HG02970 (cell line): ENCODE measurements at regions not wholly inside any gene's neighbourhood (a gene's known extent, or its start where the extent isn't known, plus 50 kb on each side); places are given as distances from the start of the nearest gene placed in this dataset.

Experiments used
- ATAC-seq: cut with Tn5 transposase; IDR thresholded peaks from one replicate; pipeline ENCODE4 v1.9.1; 2021; ENCODE audit warnings: mild to moderate bottlenecking, moderate library complexity, moderate number of reproducible peaks; ENCODE audit not compliant: unreplicated experiment, low FRiP score

DNA sequence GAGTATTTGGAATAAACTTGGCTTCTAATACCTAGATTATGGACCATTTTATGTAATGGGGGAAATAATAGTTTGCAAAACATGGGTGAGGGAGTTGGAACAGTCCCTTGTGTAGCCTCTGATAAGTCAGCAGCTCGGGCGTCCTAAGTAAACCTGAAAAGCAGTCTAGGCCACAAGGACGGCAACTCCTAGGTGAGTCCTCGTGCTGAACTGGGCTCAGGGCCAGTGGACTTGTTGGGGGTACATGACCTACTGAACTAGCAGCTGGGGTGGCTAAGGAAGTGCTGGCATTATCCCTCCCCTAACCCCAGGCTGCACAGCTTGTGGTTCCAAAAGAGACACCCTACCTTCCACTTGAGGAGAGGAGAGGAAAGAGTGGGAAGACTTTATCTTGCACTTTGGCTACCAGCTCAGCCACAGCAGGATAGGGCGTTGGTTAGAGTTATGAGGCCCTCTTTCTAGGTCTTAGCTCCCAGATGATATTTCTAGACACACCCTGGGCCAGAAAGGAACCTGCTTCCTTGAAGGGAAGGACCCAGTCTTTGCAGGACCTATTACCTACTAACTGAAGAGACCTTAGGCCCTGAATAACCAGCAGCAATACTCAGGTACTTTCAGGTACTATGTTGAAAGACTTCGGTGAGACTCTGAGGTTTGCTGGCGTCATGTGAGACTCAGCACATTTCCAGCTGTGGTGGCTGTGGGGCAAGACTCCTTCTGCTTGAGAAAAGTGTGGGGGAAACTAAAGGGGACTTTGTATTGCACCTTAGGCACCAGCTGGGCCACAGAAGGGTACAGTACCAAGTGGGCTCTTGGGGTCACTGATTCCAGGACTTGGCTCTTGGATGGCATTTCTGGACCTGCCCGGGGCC lies 71.0 kb downstream of the AQP4 start:
- no peak for ATAC-seq

DNA sequence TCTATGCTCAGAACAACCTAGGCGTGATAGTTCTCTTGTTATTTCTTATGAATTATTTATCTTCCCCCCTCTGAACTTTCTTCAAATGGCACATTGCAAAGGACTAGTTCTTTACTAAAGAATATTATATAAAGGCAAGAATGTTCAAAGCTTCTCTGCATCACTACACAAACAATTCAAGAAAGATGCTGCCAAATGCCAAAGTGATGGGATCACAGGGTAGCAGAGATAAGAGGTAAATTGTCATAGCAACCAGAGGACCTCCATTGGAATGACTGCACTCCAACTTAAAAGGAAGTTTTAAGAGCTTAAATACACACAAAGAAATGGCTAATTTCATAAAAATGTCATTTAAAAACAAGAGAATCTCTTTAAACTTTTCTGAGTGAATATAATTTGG lies 72.8 kb downstream of the AQP4 start:
- ATAC-seq: no peak

DNA sequence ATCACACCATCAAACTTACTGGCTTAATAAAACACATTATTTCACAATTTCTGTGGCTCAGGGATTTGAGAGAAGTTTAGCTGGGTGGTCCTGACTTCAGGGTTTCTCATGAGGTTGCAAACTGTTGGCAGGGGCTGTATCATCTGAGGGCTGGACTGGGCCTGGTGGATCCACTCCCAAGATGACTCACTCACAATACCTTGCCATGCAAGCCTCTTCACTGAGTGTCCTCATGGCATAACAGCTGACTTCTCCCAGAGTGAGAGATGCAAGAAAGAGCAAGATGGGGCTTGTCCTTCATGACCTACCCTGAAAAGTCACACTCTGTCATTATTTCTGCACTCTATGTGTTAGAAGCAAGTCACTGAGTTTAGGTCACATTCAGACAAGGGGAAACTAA lies 73.8 kb downstream of the AQP4 start:
- no peak for ATAC-seq

DNA sequence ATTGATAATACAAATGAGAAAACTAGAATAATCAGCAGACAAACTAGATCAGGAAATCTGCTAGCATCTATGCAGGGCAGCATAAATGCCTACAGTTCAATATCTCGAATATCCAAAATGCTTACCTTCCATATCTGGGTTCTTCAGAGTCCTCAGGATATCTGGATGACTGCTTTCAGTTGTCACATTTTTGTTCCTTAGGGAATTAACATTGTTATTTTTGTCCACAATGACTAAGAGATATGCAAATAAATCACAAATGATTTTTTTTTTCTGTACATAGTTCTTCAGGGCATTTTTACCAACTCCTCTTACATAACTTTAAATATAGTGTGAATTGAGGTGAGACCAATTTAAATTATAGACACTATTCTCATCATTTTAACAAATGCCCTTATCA lies 80.9 kb downstream of the AQP4 start:
- ATAC-seq: no peak

DNA sequence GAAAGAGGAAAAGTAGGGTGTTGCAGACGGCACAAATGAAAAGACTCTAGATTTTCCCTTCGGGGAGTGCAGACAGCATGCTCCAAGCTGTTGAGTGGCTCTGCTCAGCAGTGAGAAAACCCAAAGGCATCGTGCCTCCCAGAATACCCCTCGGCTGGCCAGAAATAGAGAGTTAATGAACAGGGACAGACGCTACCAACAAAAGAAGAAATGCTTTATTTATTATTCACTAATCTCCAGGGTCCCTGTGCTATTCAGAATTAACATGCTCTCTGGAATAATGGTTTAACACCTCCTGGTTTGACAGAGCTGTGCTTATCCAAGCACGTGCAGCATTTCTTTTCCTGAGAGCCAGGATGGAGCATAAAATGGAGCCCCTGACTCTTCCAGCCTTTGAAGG lies 82.3 kb downstream of the AQP4 start:
- ATAC-seq: no peak

DNA sequence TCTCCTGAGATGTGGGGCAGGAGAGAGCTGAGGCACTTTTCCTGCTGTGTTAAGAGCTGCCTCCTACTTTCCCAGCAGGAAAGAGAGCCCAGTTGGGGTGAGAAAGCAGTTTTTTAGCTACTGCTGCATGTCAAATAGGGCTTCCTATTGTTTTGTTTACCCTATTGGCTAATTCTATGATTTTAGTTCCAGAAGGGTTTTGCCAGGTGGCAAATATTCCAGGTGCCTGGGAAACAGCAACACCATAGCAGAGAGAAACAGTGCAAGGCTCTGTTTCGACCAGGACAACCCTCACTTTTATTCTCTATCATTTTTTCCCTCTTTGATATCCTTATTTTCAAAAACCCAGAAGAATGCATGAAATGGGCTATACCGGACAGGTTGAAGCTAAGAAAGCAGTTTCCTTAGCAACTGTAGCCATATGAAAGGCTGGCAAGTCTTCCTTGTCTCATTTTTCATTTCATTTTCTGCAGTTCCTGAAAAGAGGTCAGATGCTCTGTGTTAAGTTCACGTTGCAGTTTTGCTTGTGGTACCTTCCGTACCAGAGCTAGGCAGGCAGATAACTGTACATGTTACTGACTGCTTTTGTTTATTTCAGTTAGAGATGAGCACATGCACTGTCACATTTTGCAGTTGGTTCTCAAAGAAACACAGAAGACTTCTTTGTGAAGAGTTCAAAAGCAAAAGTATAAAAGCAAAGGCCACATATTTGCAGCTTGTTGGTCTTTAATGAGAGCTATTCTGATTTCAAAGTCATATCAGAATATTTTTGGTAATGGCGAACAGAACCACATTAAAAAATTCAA lies 84.8 kb downstream of the AQP4 start:
- no peak for ATAC-seq

DNA sequence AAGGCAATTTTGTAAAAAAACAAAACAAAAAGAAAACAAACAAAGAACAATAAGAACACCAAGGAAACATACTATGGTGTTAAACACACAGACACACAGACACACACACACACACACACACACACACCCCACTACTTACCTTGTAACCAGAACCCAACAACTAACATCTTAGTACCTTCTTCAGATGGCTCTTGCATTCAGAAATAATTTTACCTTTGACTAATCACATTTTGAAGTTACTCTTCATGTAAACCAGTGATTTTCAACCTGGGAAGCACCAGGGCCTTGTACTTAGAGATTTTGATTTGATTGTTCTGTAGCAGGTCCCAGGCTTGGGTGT lies 87.5 kb downstream of the AQP4 start:
- ATAC-seq: no peak

DNA sequence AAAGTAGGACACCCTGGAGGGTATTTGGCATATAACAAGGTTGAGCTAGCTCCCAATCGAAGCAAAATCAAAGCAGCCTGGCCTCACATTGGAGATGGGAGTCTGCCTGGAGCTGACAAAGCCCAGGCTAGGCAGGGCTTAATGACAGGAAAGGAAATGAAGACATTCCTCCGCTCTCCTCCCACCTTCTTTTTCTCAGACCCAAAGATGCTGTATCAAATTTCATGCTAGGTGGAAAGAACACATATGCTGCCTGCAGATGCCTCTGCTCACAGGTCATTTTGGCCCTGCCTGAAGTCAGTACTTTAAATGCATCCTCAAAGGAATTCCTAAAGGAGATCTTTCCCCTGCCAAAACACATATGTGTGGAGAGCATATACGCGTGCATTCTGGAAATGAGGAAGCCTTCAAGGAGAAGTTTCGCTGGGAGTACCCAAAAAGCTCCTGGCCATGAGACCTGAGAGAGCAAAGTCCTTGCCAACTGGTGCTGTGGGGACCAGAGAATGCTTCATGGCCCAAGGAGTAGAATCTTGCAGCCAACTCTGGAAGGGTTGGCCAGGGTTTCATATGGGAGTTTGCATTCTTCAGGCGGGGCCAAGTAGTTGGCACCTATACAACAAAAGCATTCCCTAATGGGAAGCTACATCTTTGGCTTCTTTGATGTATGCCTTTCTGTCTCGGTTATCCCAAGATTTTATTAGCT lies 88.0 kb downstream of the AQP4 start:
- no peak for ATAC-seq

DNA sequence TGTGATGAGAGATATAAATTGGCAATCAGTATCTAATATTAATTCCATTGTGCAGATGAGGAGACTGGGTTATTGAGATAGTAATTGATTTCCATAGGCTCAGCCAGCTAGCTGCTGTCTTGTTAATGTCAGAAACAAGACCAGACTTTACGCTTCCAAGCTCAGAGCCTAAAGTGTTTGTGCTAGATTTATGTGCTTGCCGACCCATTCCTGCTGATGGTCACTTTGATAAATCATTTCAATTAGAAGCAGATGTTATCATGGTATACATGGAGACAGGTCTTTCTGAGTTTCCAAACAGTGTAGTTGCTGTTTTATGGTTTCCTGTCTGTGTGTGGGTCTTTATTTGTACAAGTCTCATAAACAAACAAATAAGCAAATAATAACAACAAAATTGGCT lies 92.8 kb downstream of the AQP4 start:
- ATAC-seq: no peak

DNA sequence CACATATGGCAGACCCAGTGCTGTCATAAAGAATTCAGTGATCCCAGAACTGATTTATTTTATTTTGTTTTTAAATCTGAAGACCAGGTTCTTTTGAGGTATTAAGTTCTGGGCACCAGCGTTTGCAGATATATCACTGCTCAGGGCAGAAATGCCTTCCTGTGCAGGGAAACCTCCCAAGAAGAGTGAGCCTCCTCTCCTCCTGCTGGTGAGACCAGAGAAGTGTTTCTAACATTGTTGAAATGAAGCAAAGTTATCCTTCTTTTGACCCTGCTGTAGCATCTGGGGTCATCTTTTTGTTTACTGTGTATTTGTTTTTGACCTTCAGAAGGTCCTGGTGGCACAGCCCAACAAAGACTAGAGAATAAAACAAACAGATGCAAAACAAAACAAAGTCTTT lies 94.0 kb downstream of the AQP4 start:
- ATAC-seq: no peak

DNA sequence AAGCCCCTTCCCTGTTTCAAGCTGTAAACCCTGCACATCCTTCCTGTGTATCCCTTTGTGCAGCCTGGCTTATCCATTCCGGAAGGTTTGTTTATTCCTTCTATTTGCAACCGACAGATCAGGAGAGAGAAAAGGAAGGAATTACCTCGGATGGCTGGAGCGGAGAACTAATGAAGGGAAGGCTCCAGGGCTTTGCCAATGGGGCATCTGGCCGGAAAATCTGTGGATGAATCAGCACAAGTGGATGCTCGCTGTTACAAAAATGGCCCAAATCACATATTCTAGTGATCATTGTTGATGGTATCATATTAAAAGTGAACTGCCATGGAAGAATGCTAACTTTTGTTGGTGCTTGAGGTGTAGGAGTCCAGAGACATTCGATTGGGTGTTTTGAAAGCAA lies 97.1 kb downstream of the AQP4 start:
- no peak for ATAC-seq

DNA sequence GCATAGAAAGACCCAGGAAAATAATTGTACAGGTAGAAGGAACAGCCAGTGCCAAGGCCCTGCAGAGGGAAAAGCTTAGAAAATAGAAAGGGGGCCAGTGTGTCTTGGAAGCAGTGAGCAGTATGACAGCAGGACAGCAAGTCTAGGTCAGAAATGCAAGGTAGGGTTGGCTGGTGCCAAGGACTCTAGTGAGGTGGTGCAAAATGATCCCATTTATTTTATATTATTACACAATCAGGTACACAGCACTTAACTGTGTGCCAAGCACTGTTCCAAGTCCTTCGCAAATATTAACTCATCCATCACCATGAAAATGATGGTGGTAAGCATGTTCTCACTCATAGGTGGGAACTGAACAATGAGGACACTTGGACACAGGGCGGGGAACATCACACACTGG lies 100.0 kb downstream of the AQP4 start:
- no peak for ATAC-seq

DNA sequence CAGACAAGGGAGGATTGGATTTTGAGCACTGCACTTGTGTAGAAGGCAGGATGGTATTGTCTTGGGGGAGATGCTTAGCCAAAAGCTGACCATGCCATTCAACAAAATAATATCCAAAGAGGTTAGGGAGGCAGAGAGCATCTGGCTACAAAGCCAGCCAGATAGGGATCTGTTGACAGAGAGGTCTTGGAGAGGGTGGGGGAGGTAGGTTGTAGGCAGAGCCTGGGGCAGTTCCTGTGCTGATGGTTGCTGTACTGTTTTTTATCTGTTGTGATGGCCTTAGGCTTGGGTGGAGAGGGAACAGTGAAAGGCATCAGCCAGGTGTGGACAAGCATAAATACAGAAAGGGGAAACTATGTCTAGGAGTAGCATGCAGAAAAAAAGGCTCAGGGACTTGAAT lies 100.9 kb downstream of the AQP4 start:
- no peak for ATAC-seq

DNA sequence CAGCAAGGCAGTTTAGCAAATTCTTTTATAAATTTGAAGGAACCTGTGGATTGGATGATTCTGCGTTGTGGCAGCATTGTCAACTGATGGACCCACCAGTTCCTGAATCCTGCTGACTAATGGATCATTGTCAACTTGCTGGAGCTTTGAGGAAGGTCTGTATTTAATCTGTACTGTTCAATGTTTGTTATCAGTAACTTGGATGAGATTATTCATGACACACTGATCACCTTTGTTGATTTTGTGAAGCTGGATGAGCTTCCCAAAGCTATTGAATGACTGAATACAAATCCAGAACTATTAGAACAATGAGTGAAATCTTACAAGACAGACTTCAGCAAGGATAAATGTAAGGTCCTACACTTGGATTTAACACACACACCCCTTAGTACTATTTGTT lies 101.3 kb downstream of the AQP4 start:
- ATAC-seq: no peak

DNA sequence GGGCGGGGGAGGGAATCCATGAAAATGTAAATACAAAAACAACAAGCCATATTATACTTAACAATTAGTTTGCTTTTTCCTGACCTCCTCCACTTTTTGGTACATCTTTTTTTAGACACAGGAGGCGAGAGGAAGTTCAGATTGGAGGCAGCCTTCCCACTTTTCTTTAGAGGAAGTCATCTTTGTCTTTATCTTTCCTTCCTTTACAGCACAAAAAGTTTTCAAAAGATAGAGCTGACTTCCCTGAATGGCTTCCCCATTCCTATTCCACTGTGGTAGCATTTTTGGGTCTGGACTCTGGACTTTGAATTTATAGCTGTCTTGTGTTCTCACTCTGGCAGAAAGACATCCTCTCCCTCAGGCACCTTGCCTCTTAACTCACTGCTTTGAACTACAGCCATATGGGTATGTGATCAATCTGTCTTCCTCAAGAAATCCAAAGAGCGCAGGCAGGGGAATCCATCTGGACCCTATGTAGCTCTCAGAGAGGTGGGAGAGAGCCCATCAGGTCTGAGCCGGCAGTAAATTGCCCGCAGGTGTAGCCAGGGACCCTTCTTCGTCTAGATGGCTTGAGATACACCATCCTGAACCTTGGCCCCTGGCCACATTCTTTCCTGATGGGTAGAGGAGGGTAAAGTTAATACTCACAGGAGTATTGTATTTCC lies 101.9 kb downstream of the AQP4 start:
- no peak for ATAC-seq

DNA sequence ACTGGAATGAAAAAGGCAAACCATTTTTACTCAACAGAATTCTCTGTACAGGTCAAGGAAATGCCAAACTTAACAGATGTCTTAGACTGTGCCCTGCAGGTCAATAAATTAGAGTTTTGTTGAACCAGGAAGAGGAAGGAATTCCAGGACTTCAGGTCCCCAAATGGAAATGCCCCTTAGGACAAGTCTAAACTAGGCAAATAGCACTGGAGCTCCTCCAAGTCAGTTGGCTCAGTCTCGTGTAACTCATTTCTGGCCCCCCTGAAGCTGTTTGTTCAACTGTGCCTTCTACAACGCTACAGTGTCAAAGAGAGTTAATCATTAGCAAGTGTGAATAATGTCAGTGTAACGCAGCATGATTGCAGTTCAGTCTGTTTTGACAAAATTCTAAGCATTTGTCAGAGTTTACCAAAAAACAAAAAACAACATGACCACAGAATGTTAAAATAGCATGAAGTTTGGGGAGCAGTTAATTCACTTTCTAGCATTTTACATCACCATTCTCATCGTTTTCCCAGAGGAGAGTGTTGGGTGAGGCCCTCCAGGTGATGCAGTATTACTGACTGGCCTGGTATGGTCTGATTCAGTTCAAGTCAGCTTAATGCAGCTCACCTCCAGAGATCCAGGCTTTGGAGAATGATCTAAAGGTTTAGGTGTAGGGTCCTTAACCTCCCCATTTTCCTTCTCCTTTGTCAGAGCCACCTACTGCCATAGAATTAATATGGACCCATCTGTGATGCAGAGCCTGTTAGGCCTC lies 108.1 kb downstream of the AQP4 start:
- ATAC-seq: no peak

DNA sequence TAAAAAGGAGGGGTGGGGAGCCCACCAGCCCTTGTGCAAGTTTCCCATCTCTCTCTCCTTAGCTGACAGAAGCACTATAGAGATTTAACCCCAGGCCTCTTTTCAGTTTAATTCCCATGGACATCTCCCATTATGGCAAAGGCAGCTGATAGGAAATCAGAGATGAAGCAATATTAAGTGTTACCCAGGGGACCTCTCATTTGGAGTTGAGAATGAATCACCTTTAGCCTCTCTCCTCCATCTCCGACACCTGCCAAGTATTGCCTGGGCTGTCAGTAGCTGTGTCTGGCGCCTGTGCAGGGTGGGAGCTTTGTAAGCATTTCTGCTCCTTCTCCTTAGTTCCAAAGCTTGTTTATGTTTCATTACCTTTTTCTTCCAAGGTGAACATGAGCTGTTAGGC lies 109.0 kb downstream of the AQP4 start:
- no peak for ATAC-seq

DNA sequence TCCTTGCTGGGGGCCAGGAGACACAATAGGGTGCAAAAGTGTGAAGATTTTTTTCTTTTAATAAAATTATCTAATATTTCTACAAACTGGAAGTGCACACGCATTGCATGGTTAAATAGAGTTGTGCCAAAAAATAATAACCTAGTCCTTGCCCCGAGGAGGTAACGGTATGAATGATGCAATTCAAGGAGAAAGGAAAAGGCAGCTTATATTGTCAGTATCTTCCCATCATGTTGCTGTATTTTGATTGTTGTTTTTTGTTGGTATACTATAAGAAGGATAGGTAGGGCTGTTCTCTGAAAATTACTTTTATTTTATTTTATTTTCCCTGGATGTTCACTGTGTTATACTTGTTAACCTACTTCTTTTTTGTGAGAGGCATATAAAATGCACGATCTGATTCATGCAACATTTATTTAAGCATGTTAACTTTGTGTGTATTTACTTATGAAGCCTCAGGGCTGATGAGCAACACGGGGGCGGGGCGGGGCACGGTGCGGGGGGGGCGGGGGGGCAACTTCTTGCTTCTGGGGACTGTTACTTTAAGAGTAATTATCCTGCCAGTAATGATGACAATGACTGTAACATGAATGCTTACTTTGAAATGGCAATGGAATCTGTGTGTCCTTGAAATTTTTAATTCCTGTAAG lies 118.6 kb downstream of the AQP4 start:
- no peak for ATAC-seq

DNA sequence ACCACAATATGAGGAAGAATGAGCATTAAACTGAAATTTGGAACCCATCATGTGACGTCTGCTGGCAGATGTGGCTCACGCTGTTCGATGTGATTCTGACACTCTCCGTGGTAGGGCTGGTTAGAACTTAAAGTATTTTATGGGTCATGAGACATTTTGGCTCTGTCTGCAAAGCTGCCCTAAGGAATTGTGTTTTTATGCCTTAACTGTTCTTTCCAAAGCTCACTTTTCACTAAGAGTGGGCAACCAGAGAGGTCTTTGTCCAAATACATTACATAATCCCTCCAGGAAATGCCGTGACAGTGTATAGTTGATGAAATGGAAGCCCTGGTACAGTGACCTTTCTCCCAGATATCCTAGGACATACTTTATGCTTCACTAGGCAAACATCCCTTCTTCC lies 119.1 kb downstream of the AQP4 start:
- ATAC-seq: no peak
